ENCODE measurements at regions not wholly inside any gene's neighbourhood (a gene's known extent, or its start where the extent isn't known, plus 50 kb on each side); places are given as distances from the start of the nearest gene placed in this dataset.
"Not testable (repeated sequence)": the region's sequence is repeated elsewhere in the genome, so short reads cannot be mapped to it uniquely, and the experiment has no call there.

DNA sequence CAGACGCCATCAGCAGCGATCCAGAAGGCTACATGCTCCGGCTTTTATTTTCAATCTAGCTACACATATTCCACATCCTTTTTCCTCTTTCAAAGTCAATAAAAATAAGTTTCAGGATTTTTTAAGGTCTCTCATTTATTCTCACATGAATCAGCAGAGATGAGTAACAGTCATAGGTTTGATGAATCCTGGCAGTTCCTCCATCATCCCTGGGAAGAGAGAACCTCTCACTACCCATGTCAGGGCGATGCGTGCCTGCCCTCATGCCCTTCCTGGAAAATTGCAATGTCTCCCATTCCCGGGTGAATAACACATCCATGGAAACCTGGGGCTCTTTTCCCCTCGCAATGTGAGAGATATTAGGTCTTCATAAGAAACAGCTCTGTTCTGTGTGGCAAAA is 301.1 kb upstream of the SMIM21 start:
- TF ChIP-seq, protein P1, sequence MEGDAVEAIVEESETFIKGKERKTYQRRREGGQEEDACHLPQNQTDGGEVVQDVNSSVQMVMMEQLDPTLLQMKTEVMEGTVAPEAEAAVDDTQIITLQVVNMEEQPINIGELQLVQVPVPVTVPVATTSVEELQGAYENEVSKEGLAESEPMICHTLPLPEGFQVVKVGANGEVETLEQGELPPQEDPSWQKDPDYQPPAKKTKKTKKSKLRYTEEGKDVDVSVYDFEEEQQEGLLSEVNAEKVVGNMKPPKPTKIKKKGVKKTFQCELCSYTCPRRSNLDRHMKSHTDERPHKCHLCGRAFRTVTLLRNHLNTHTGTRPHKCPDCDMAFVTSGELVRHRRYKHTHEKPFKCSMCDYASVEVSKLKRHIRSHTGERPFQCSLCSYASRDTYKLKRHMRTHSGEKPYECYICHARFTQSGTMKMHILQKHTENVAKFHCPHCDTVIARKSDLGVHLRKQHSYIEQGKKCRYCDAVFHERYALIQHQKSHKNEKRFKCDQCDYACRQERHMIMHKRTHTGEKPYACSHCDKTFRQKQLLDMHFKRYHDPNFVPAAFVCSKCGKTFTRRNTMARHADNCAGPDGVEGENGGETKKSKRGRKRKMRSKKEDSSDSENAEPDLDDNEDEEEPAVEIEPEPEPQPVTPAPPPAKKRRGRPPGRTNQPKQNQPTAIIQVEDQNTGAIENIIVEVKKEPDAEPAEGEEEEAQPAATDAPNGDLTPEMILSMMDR (IDR thresholded peaks at IDR 0.05; ENCODE audit: unreplicated experiment) = no peak
- no peaks in the 10 kb centered on the region for H3K36me3 Mint-ChIP-seq
- DNase-seq (ENCODE audit: low spot score in 2 of 2, unreplicated experiment in 2 of 2) = no peak
- peaks cover 4% of the 10 kb centered on the region for H3K9me3 Mint-ChIP-seq
- H3K27me3 Mint-ChIP-seq (ENCODE audit: low read depth) = no peaks in the 10 kb centered on the region
- H3K4me3 Mint-ChIP-seq = no peak overlapping the region
- no peaks in the 10 kb centered on the region for H3K4me1 Mint-ChIP-seq
- no peak overlapping the region for H3K27ac Mint-ChIP-seq

DNA sequence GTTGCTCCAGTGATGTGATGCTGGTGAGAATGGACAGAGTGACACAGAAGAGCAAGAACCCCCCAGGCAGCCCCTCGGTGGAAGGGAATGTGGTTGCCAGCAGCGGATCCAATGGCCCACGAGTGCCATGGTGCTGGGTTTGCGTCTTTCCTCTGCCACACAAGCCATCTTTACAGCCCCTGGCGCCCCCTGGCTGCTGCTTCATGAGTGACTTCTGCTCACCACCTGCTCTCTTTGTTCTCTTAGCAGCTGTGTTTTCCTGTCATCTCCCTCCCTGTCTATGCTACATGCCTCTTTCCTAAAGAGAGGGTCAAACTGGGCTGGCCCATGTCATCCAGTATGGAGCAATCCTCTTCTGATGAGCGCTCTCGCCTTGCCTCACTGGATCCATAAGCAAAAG is 300.0 kb upstream of the SMIM21 start:
- peak in 1 of 2 experiments; percentile 41 for DNase-seq (ENCODE audit: low spot score in 2 of 2, unreplicated experiment in 2 of 2)
- TF ChIP-seq, protein P1 (IDR thresholded peaks at IDR 0.05; ENCODE audit: unreplicated experiment) = peak; percentile 34
- H3K9me3 Mint-ChIP-seq = no peaks in the 10 kb centered on the region
- H3K27me3 Mint-ChIP-seq (ENCODE audit: low read depth) = no peaks in the 10 kb centered on the region
- H3K27ac Mint-ChIP-seq = no peak overlapping the region
- no peaks in the 10 kb centered on the region for H3K36me3 Mint-ChIP-seq
- no peak overlapping the region for H3K4me3 Mint-ChIP-seq
- no peaks in the 10 kb centered on the region for H3K4me1 Mint-ChIP-seq

DNA sequence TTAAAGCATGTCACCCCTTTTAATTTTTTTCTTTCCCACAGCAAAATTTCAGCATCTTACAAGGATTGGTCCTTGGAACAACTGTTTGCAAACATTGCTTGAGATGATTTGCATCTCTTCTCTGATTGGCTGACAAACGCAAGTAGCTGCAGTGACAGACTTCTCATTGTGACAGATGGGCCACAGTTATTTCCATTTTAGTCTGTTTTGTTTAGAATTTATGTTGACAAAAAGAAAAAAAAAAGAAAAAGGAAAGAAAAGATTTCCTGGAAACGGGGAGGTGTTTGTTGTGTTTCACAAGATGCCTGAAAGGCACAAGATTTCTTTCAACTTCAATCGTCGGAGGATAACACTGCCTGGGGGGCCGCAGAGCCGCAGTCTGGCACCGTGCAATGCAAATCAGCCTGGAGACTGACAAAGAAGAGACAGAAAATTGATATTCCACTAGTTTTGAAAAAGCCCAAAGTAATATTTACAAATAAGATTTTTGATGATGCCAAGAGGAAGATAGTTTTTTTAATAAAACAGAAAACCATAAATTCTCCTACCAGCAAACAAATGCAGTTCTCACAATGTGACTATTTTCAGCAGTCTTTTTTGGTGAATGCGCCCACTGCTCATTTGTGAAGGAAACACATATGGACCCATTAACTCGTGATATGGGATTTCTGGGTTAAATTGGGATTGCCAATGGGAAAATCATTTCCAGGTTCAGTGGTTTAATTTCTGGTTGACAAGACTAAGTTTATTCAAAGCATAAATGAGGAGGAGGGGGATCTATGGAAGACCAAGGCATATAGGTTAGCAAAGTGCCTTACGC is 296.2 kb upstream of the SMIM21 start:
- Mint-ChIP-seq H3K36me3 (no peaks in the 10 kb centered on the region), H3K9me3 (peaks cover 18% of the 10 kb centered on the region), H3K27me3 (ENCODE audit: low read depth) (no peaks in the 10 kb centered on the region), H3K4me1 (no peaks in the 10 kb centered on the region), H3K27ac (no peak overlapping the region), H3K4me3 (no peak overlapping the region)
- DNase-seq (ENCODE audit: low spot score in 2 of 2, unreplicated experiment in 2 of 2) = no peak
- TF ChIP-seq, protein P1 (IDR thresholded peaks at IDR 0.05; ENCODE audit: unreplicated experiment) = no peak

DNA sequence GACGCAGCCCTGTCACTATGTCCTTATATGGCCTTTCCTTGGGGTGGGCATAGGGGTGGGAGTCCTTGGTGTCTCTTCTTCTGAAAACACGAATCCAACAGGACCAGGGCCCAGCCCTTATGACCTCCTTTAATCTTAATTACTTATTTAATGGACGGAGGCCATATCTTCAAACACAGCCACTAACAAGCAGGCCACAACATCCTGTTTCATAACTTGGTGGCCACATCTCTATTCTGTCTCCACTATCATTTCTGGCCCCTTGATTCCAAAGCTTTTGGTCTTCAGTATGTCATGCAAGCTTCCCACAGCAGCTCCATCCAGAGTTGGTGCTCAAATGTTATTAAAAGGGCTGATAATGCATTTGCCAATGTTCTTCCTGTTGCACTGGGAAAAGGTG is 287.3 kb upstream of the SMIM21 start:
- no peaks in the 10 kb centered on the region for H3K27me3 Mint-ChIP-seq (ENCODE audit: low read depth)
- no peaks in the 10 kb centered on the region for H3K36me3 Mint-ChIP-seq
- H3K27ac Mint-ChIP-seq = no peak overlapping the region

DNA sequence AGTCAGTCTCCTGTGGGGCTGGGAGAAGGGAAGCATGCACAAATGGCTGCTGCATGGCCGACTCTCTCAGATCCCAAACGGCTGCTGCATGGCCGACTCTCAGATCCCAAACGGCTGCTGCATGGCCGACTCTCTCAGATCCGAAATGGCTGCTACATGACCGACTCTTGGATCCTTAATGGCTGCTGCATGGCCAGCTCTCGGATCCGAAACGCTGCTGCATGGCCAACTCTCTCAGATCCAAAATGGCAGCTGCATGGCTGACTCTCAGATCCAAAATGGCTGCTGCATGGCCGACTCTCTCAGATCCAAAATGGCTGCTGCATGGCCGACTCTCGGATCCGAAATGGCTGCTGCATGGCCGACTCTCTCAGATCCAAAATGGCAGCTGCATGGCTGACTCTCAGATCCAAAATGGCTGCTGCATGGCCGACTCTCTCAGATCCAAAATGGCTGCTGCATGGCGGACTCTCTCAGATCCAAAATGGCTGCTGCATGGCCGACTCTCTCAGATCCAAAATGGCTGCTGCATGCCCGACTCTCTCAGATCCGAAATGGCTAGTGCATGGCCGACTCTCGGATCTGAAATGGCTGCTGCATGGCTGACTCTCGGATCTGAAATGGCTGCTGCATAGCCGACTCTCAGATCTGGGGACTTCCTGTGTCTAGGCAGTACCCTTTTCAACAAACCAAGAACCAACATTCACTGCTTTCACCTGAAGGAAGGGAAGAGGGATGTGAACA is 284.8 kb upstream of the SMIM21 start:
- H3K4me3 Mint-ChIP-seq; H3K36me3 Mint-ChIP-seq; DNase-seq (ENCODE audit: low spot score in 2 of 2, unreplicated experiment in 2 of 2); H3K27me3 Mint-ChIP-seq (ENCODE audit: low read depth); H3K27ac Mint-ChIP-seq; H3K9me3 Mint-ChIP-seq; H3K4me1 Mint-ChIP-seq: not testable (repeated sequence)

More for the DNA sequence above, 287.3 kb upstream of the SMIM21 start:
- Mint-ChIP-seq H3K4me1 (no peaks in the 10 kb centered on the region), H3K4me3 (no peak overlapping the region), H3K9me3 (peaks cover 14% of the 10 kb centered on the region)
- TF ChIP-seq, protein P1 (IDR thresholded peaks at IDR 0.05; ENCODE audit: unreplicated experiment) = no peak
- DNase-seq (ENCODE audit: low spot score in 2 of 2, unreplicated experiment in 2 of 2) = no peak

DNA sequence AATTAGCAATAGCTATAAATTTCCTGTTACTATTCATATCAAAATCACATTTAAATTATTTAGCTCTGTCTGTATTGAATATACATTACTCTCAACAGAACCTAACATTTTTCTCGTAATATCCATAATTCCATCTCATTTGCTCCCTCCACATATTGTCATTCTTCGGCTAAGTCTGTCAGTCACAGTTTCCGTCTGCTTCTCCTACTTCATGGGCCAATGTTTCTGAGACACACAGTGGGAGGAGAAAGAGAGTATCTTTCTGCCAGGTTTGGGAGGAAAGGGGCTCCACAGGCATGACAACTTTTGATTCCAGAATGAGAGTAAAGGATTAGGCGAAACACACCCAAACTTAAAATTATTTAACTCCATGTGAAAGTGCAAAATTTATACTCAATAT is 273.1 kb upstream of the SMIM21 start:
- Mint-ChIP-seq H3K36me3 (peaks cover 5% of the 10 kb centered on the region), H3K4me1 (no peaks in the 10 kb centered on the region), H3K4me3 (no peak overlapping the region), H3K27ac (no peak overlapping the region), H3K9me3 (peaks cover 18% of the 10 kb centered on the region), H3K27me3 (ENCODE audit: low read depth) (no peaks in the 10 kb centered on the region)
- DNase-seq (ENCODE audit: low spot score in 2 of 2, unreplicated experiment in 2 of 2) = no peak
- TF ChIP-seq, protein P1 (IDR thresholded peaks at IDR 0.05; ENCODE audit: unreplicated experiment) = no peak
